ENCODE measurements at regions not wholly inside any gene's neighbourhood (a gene's known extent, or its start where the extent isn't known, plus 50 kb on each side); places are given as distances from the start of the nearest gene placed in this dataset.
A peak's percentile ranks its signal among the peaks of the same experiment; 100 is the strongest.

GRCh38 chr14:65808390-65808789 is 395.9 kb downstream of the FUT8 start:
- Histone ChIP-seq H3K27ac (ENCODE audit: low read depth in 1 of 2, low read length in 1 of 2) (no peak overlapping the region), H3K4me1 (ENCODE audit: control insufficient read depth in 5 of 5, insufficient read depth in 5 of 5, low read length in 5 of 5) (peaks cover 0 to 3% (median 0%) of the 10 kb centered on the region in 5 donors), H3K36me3 (ENCODE audit: control insufficient read depth in 4 of 4, insufficient read depth in 4 of 4, low read length in 4 of 4) (no peaks in the 10 kb centered on the region), H3K9ac (ENCODE audit: insufficient read depth in 1 of 2, low read length in 2 of 2) (no peak overlapping the region), H3K27me3 (ENCODE audit: control insufficient read depth in 3 of 3, insufficient read depth in 3 of 3, low read length in 2 of 3) (no peaks in the 10 kb centered on the region), H3K4me3 (no peak overlapping the region), H3K9me3 (ENCODE audit: control insufficient read depth in 4 of 4, insufficient read depth in 3 of 4, low read length in 3 of 4) (peaks cover 0 to 15% (median under 1%) of the 10 kb centered on the region in 4 donors)
- WGBS, 2 donors = 97 to 98% methylated on average over 2 of the region's 2 CpGs
- DNase-seq (no peak), ATAC-seq (ENCODE audit: insufficient read depth, low FRiP score) (no peak)
- TF ChIP-seq CTCF (IDR thresholded peaks at IDR 0.05; ENCODE audit: control extremely low read depth, extremely low read depth) = no peak

- Histone ChIP-seq H3K36me3 (ENCODE audit: control insufficient read depth in 4 of 4, insufficient read depth in 4 of 4, low read length in 4 of 4) (no peaks in the 10 kb centered on the region), H3K9me3 (ENCODE audit: control insufficient read depth in 4 of 4, insufficient read depth in 3 of 4, low read length in 3 of 4) (peaks cover 0 to 14% (median under 1%) of the 10 kb centered on the region in 4 donors), H3K27ac (ENCODE audit: low read depth in 1 of 2, low read length in 1 of 2) (no peak overlapping the region), H3K4me3 (no peak overlapping the region), H3K4me1 (ENCODE audit: control insufficient read depth in 5 of 5, insufficient read depth in 5 of 5, low read length in 5 of 5) (peaks cover 0 to 3% (median 0%) of the 10 kb centered on the region in 5 donors), H3K9ac (ENCODE audit: insufficient read depth in 1 of 2, low read length in 2 of 2) (no peak overlapping the region), H3K27me3 (ENCODE audit: control insufficient read depth in 3 of 3, insufficient read depth in 3 of 3, low read length in 2 of 3) (no peaks in the 10 kb centered on the region)
- DNase-seq (peak in 2 of 3 donors; percentile 28 to 48), ATAC-seq (ENCODE audit: insufficient read depth, low FRiP score) (no peak)
- WGBS, 2 donors = 35 to 58% methylated on average over 1 of the region's 1 CpG
- no peak for TF ChIP-seq CTCF (IDR thresholded peaks at IDR 0.05; ENCODE audit: control extremely low read depth, extremely low read depth)
Measured at GRCh38 chr14:65810322-65810721, 397.8 kb downstream of the FUT8 start.

- Histone ChIP-seq H3K9me3 (ENCODE audit: control insufficient read depth in 4 of 4, insufficient read depth in 3 of 4, low read length in 3 of 4) (peaks cover 0 to 8% (median 1%) of the 10 kb centered on the region in 4 donors), H3K4me1 (ENCODE audit: control insufficient read depth in 5 of 5, insufficient read depth in 5 of 5, low read length in 5 of 5) (peaks cover 0 to 3% (median 0%) of the 10 kb centered on the region in 5 donors), H3K4me3 (no peak overlapping the region), H3K27me3 (ENCODE audit: control insufficient read depth in 3 of 3, insufficient read depth in 3 of 3, low read length in 2 of 3) (no peaks in the 10 kb centered on the region), H3K9ac (ENCODE audit: insufficient read depth in 1 of 2, low read length in 2 of 2) (no peak overlapping the region), H3K27ac (ENCODE audit: low read depth in 1 of 2, low read length in 1 of 2) (no peak overlapping the region), H3K36me3 (ENCODE audit: control insufficient read depth in 4 of 4, insufficient read depth in 4 of 4, low read length in 4 of 4) (no peaks in the 10 kb centered on the region)
- 86 to 94% methylated on average over 3 of the region's 3 CpGs for WGBS, 2 donors
- DNase-seq = no peak
- TF ChIP-seq CTCF (IDR thresholded peaks at IDR 0.05; ENCODE audit: control extremely low read depth, extremely low read depth) = no peak
- ATAC-seq (ENCODE audit: insufficient read depth, low FRiP score) = no peak
Measured at GRCh38 chr14:65813760-65814384, 401.3 kb downstream of the FUT8 start.

GRCh38 chr14:65815127-65815526 is 402.6 kb downstream of the FUT8 start:
- no peaks in the 10 kb centered on the region for H3K36me3 ChIP-seq (ENCODE audit: control insufficient read depth in 4 of 4, insufficient read depth in 4 of 4, low read length in 4 of 4)
- WGBS, 2 donors = 91 to 98% methylated on average over 4 of the region's 4 CpGs
- ATAC-seq (ENCODE audit: insufficient read depth, low FRiP score) (no peak), DNase-seq (no peak)
- TF ChIP-seq CTCF (IDR thresholded peaks at IDR 0.05; ENCODE audit: control extremely low read depth, extremely low read depth) = no peak
- H3K27ac ChIP-seq (ENCODE audit: low read depth in 1 of 2, low read length in 1 of 2) = no peak overlapping the region
- peaks cover 0 to 3% (median 0%) of the 10 kb centered on the region in 5 donors for H3K4me1 ChIP-seq (ENCODE audit: control insufficient read depth in 5 of 5, insufficient read depth in 5 of 5, low read length in 5 of 5)
- no peak overlapping the region for H3K9ac ChIP-seq (ENCODE audit: insufficient read depth in 1 of 2, low read length in 2 of 2)
- no peaks in the 10 kb centered on the region for H3K27me3 ChIP-seq (ENCODE audit: control insufficient read depth in 3 of 3, insufficient read depth in 3 of 3, low read length in 2 of 3)
- no peak overlapping the region for H3K4me3 ChIP-seq
- H3K9me3 ChIP-seq (ENCODE audit: control insufficient read depth in 4 of 4, insufficient read depth in 3 of 4, low read length in 3 of 4) = peaks cover 0 to 4% (median under 1%) of the 10 kb centered on the region in 4 donors
